Thyroid gland (tissue), 4 donors: ENCODE measurements at regions not wholly inside any gene's neighbourhood (a gene's known extent, or its start where the extent isn't known, plus 50 kb on each side); places are given as distances from the start of the nearest gene placed in this dataset.

ENCODE experiments used
- DNase-seq, 2 donors: peaks; one replicate each; pipeline ENCODE4 v3.0.0-alpha.2; 2019
- H3K27ac ChIP-seq, 3 donors: fragments of 200-600 bp; sonication (generic); 1 replicate in 2 of 3; 2 replicates in 1 of 3; pipeline ENCODE4 v1.5.1; 2016 to 2019; ENCODE audit warnings: mild to moderate bottlenecking in 1 of 3, moderate library complexity in 1 of 3
- H3K27me3 ChIP-seq: fragments of 200-600 bp; sonication (generic); one replicate; pipeline ENCODE4 v1.5.1; 2019
- H3K36me3 ChIP-seq, 2 donors: fragments of 200-600 bp; sonication (generic); one replicate each; pipeline ENCODE4 v1.5.1; 2016 to 2019
- H3K4me1 ChIP-seq, 2 donors: fragments of 200-600 bp; sonication (generic); one replicate each; pipeline ENCODE4 v1.5.1; 2017 to 2019
- H3K4me3 ChIP-seq, 3 donors: fragments of 200-600 bp; sonication (generic); replicated peaks in 1 of 3; 1 replicate in 2 of 3; 2 replicates in 1 of 3; pipeline ENCODE4 v1.5.1; 2016; ENCODE audit warnings: mild to moderate bottlenecking in 1 of 3
- H3K9me3 ChIP-seq: fragments of 200-600 bp; sonication (generic); one replicate; pipeline ENCODE4 v1.5.1; 2017
- CTCF ChIP-seq, 6 experiments: fragments of 200-600 bp in 3 of 6; fragments of 450-650 bp in 3 of 6; sonication (generic) in 3 of 6; IDR thresholded peaks; one replicate each; pipeline ENCODE4 v1.5.1; 2016 to 2019; ENCODE audit warnings: antibody characterized with exemption in 6 of 6, mild to moderate bottlenecking in 2 of 6, inconsistent platforms in 1 of 6, moderate library complexity in 1 of 6
- POLR2A ChIP-seq, 2 donors: fragments of 450-650 bp; IDR thresholded peaks; one replicate each; pipeline ENCODE4 v1.6.1; 2017; ENCODE audit warnings: antibody characterized with exemption in 2 of 2, mild to moderate bottlenecking in 2 of 2, moderate library complexity in 1 of 2
- WGBS, 2 donors: methylation state at CpG; one replicate each; pipeline ENCODE4 v1.1.5; 2017; 5-methylcytosine and 5-hydroxymethylcytosine counted together
- intact Hi-C: fragments of 100-400 bp; cut with DNase I; formaldehyde crosslinking; loops from one replicate; pipeline ENCODE4 v1.15.1; 2023

- 86 to 87% methylated on average over 10 of the region's 10 CpGs for WGBS, 2 donors
- Histone ChIP-seq H3K36me3 (no peaks in the 10 kb centered on the region), H3K27me3 (no peaks in the 10 kb centered on the region), H3K4me1 (peaks cover 6 to 12% of the 10 kb centered on the region in 2 donors), H3K4me3 (no peak overlapping the region), H3K9me3 (no peaks in the 10 kb centered on the region), H3K27ac (no peak overlapping the region)
- intact Hi-C loops = no loop called here
- TF ChIP-seq POLR2A (IDR thresholded peaks at IDR 0.05) = no peak
- TF ChIP-seq CTCF (IDR thresholded peaks at IDR 0.05) = no peak
- DNase-seq = no peak
These were observed 81.3 kb downstream of the VEGFA start for GRCh38 chr6:43851204-43851865.

GRCh38 chr6:43850314-43851203 lies 80.5 kb downstream of the VEGFA start:
- WGBS, 2 donors = 89 to 93% methylated on average over 8 of the region's 8 CpGs
- no peak overlapping the region for H3K4me3 ChIP-seq
- H3K36me3 ChIP-seq = no peaks in the 10 kb centered on the region
- H3K27ac ChIP-seq = no peak overlapping the region
- intact Hi-C loops = no loop called here
- H3K4me1 ChIP-seq = peaks cover 6 to 12% of the 10 kb centered on the region in 2 donors
- no peaks in the 10 kb centered on the region for H3K27me3 ChIP-seq
- no peak for DNase-seq
- no peak for TF ChIP-seq POLR2A (IDR thresholded peaks at IDR 0.05)
- TF ChIP-seq CTCF (IDR thresholded peaks at IDR 0.05) = no peak
- no peaks in the 10 kb centered on the region for H3K9me3 ChIP-seq

GRCh38 chr6:43849844-43850243 lies 79.8 kb downstream of the VEGFA start:
- Histone ChIP-seq H3K4me1 (peaks cover 6 to 12% of the 10 kb centered on the region in 2 donors), H3K9me3 (no peaks in the 10 kb centered on the region), H3K27me3 (no peaks in the 10 kb centered on the region), H3K36me3 (no peaks in the 10 kb centered on the region), H3K27ac (no peak overlapping the region), H3K4me3 (no peak overlapping the region)
- WGBS, 2 donors = 86 to 91% methylated on average over 5 of the region's 5 CpGs
- intact Hi-C loops = no loop called here
- TF ChIP-seq POLR2A (IDR thresholded peaks at IDR 0.05) = no peak
- TF ChIP-seq CTCF (IDR thresholded peaks at IDR 0.05) = no peak
- DNase-seq = no peak

- WGBS, 2 donors = 79 to 86% methylated on average over 7 of the region's 7 CpGs
- Histone ChIP-seq H3K27ac (no peak overlapping the region), H3K4me3 (no peak overlapping the region), H3K4me1 (peaks cover 6 to 12% of the 10 kb centered on the region in 2 donors), H3K36me3 (no peaks in the 10 kb centered on the region), H3K9me3 (no peaks in the 10 kb centered on the region), H3K27me3 (no peaks in the 10 kb centered on the region)
- TF ChIP-seq CTCF (IDR thresholded peaks at IDR 0.05) = no peak
- no peak for TF ChIP-seq POLR2A (IDR thresholded peaks at IDR 0.05)
- no peak for DNase-seq
- intact Hi-C loops = no loop called here
These were observed 78.8 kb downstream of the VEGFA start for GRCh38 chr6:43848671-43849391.
